H9 (cell line): ENCODE measurements at regions not wholly inside any gene's neighbourhood (a gene's known extent, or its start where the extent isn't known, plus 50 kb on each side); places are given as distances from the start of the nearest gene placed in this dataset.

Source experiments
- DNase-seq: peaks from one replicate; pipeline ENCODE4 v3.0.0-alpha.2; 2017
- H2AFZ ChIP-seq: one replicate; pipeline ENCODE4 v1.6.1; 2013; ENCODE audit warnings: mild to moderate bottlenecking, low read length, control low read depth, moderate library complexity
- H2AK5ac ChIP-seq: 2 replicates; pipeline ENCODE4 v1.6.1; 2013; ENCODE audit warnings: low read length, control low read depth, mixed read lengths; ENCODE audit not compliant: insufficient read length
- H2BK120ac ChIP-seq: one replicate; pipeline ENCODE4 v1.6.1; 2013; ENCODE audit warnings: low read depth, mild to moderate bottlenecking, low read length, control low read depth, inconsistent platforms; ENCODE audit not compliant: poor library complexity, severe bottlenecking
- H2BK12ac ChIP-seq: 2 replicates; pipeline ENCODE4 v1.6.1; 2013; ENCODE audit warnings: low read length, control low read depth, mixed read lengths, low read depth; ENCODE audit not compliant: insufficient read length
- H2BK15ac ChIP-seq: 2 replicates; pipeline ENCODE4 v1.6.1; 2013; ENCODE audit warnings: low read depth, low read length, control low read depth
- H2BK20ac ChIP-seq: one replicate; pipeline ENCODE4 v1.6.1; 2013; ENCODE audit warnings: low read depth, mild to moderate bottlenecking, low read length, control low read depth, inconsistent platforms; ENCODE audit not compliant: poor library complexity, severe bottlenecking
- H2BK5ac ChIP-seq: 2 replicates; pipeline ENCODE4 v1.6.1; 2013; ENCODE audit warnings: low read length, control low read depth, mixed read lengths; ENCODE audit not compliant: insufficient read length
- H3K14ac ChIP-seq: 2 replicates; pipeline ENCODE4 v1.6.1; 2013; ENCODE audit warnings: low read length, control low read depth; ENCODE audit not compliant: insufficient read depth
- H3K18ac ChIP-seq: 2 replicates; pipeline ENCODE4 v1.6.1; 2013; ENCODE audit warnings: low read depth, mild to moderate bottlenecking, mixed read lengths, low read length, control low read depth; ENCODE audit not compliant: insufficient read length
- H3K23ac ChIP-seq: 2 replicates; pipeline ENCODE4 v1.6.1; 2013; ENCODE audit warnings: low read length, control low read depth, mixed read lengths, low read depth; ENCODE audit not compliant: insufficient read length
- H3K23me2 ChIP-seq: 2 replicates; pipeline ENCODE4 v1.6.1; 2013; ENCODE audit warnings: low read depth, mild to moderate bottlenecking, mixed read lengths, low read length, control low read depth; ENCODE audit not compliant: insufficient read length, poor library complexity, severe bottlenecking
- H3K27ac ChIP-seq: 2 replicates; pipeline ENCODE4 v1.5.1; 2013; ENCODE audit warnings: low read length, control low read depth, mixed read lengths, low read depth; ENCODE audit not compliant: insufficient read length
- H3K27me3 ChIP-seq: 2 replicates; pipeline ENCODE4 v1.6.1; 2013; ENCODE audit warnings: low read length, control low read depth, inconsistent platforms; ENCODE audit not compliant: insufficient read depth
- H3K4ac ChIP-seq: 2 replicates; pipeline ENCODE4 v1.6.1; 2013; ENCODE audit warnings: low read depth, mild to moderate bottlenecking, control low read depth, inconsistent platforms, low read length, moderate library complexity
- H3K4me1 ChIP-seq: 2 replicates; pipeline ENCODE4 v1.6.1; 2013; ENCODE audit warnings: low read length, control low read depth, inconsistent platforms; ENCODE audit not compliant: insufficient read depth
- H3K4me2 ChIP-seq: 2 replicates; pipeline ENCODE4 v1.6.1; 2013; ENCODE audit warnings: low read length, control low read depth, mixed read lengths; ENCODE audit not compliant: insufficient read length, insufficient read depth
- H3K56ac ChIP-seq: 2 replicates; pipeline ENCODE4 v1.6.1; 2013; ENCODE audit warnings: low read depth, mild to moderate bottlenecking, mixed read lengths, low read length, control low read depth; ENCODE audit not compliant: insufficient read length
- H3K79me1 ChIP-seq: 2 replicates; pipeline ENCODE4 v1.6.1; 2013; ENCODE audit warnings: low read depth, mild to moderate bottlenecking, moderate library complexity, low read length, control low read depth, inconsistent platforms; ENCODE audit not compliant: insufficient read depth, poor library complexity, severe bottlenecking
- H3K79me2 ChIP-seq: 2 replicates; pipeline ENCODE4 v1.6.1; 2013; ENCODE audit warnings: low read length, control low read depth, inconsistent platforms; ENCODE audit not compliant: insufficient read depth
- H3K9ac ChIP-seq: 2 replicates; pipeline ENCODE4 v1.6.1; 2013; ENCODE audit warnings: low read length, control low read depth, mixed read lengths; ENCODE audit not compliant: insufficient read length; ENCODE audit errors: extremely low read depth
- H3K9me3 ChIP-seq: one replicate; pipeline ENCODE4 v1.6.1; 2013; ENCODE audit warnings: low read depth, low read length, inconsistent platforms; ENCODE audit not compliant: control insufficient read depth
- H3T11ph ChIP-seq: one replicate; pipeline ENCODE4 v1.6.1; 2013; ENCODE audit warnings: mild to moderate bottlenecking, low read length, control low read depth, inconsistent platforms
- H4K20me1 ChIP-seq: one replicate; pipeline ENCODE4 v1.6.1; 2013; ENCODE audit not compliant: control insufficient read depth, insufficient read length, insufficient read depth
- H4K5ac ChIP-seq: 2 replicates; pipeline ENCODE4 v1.6.1; 2013; ENCODE audit warnings: low read depth, mild to moderate bottlenecking, mixed read lengths, low read length, control low read depth; ENCODE audit not compliant: insufficient read length
- H4K8ac ChIP-seq: replicated peaks from 2 replicates; pipeline ENCODE4 v1.6.1; 2013; ENCODE audit warnings: low read length, control low read depth, mixed read lengths, low read depth; ENCODE audit not compliant: insufficient read length
- H4K91ac ChIP-seq: 2 replicates; pipeline ENCODE4 v1.6.1; 2013; ENCODE audit warnings: low read depth, mild to moderate bottlenecking, moderate library complexity, mixed read lengths, low read length, control low read depth; ENCODE audit not compliant: insufficient read length
- H3K27ac Mint-ChIP-seq, 3 experiments: 2 replicates in 2 of 3; 3 replicates in 1 of 3; pipeline ENCODE4 v1.8.0; 2020 to 2021; ENCODE audit warnings: mixed read lengths in 3 of 3, mild to moderate bottlenecking in 1 of 3, moderate library complexity in 1 of 3
- H3K27me3 Mint-ChIP-seq: 2 replicates; pipeline ENCODE4 v1.8.0; 2021; ENCODE audit warnings: low read depth, mild to moderate bottlenecking, moderate library complexity, mixed read lengths
- H3K36me3 Mint-ChIP-seq, 3 experiments: 2 replicates in 2 of 3; 3 replicates in 1 of 3; pipeline ENCODE4 v1.8.0; 2020 to 2021; ENCODE audit warnings: low read depth in 3 of 3, mixed read lengths in 3 of 3; ENCODE audit not compliant: insufficient read depth in 1 of 3
- H3K4me1 Mint-ChIP-seq, 2 experiments: 2 replicates each; pipeline ENCODE4 v1.8.0; 2020; ENCODE audit warnings: mixed read lengths in 2 of 2
- H3K4me3 Mint-ChIP-seq, 2 experiments: 2 replicates in 1 of 2; 3 replicates in 1 of 2; pipeline ENCODE4 v1.8.0; 2020 to 2021; ENCODE audit warnings: mild to moderate bottlenecking in 2 of 2, mixed read lengths in 2 of 2, moderate library complexity in 1 of 2
- H3K9me3 Mint-ChIP-seq, 2 experiments: 2 replicates in 1 of 2; 3 replicates in 1 of 2; pipeline ENCODE4 v1.8.0; 2020; ENCODE audit warnings: mild to moderate bottlenecking in 2 of 2, mixed read lengths in 2 of 2, moderate library complexity in 1 of 2
- CTCF ChIP-seq: fragments of 200-600 bp; sonication (generic); conservative IDR thresholded peaks from 3 replicates; pipeline ENCODE4 v1.8.0; 2021; ENCODE audit warnings: antibody characterized with exemption, mild to moderate bottlenecking
- WGBS: extraction: QIAGEN DNeasy Blood & Tissue Kit; methylation state at CpG from one replicate; pipeline ENCODE4 v1.1.7; 2013; ENCODE audit warnings: missing lambda C conversion rate, low lambda C conversion rate, mixed read lengths; ENCODE audit not compliant: insufficient read length; ENCODE audit errors: extremely low coverage; 5-methylcytosine and 5-hydroxymethylcytosine counted together

- no peak overlapping the region for H2AFZ ChIP-seq
Measured at GRCh38 chr5:159453209-159453608, 122.9 kb upstream of the IL12B start.

More at GRCh38 chr5:159453209-159453608, 122.9 kb upstream of the IL12B start:
- no peaks in the 10 kb centered on the region; the same call in 1 of the 2 replicates for H3K27me3 Mint-ChIP-seq
- H3K4ac ChIP-seq, result no peak overlapping the region
- no peak overlapping the region for H2AK5ac ChIP-seq
- no peaks in the 10 kb centered on the region for H3K9me3 ChIP-seq
- no peak overlapping the region for H4K8ac ChIP-seq
- no peak overlapping the region for H4K5ac ChIP-seq
- no peaks in the 10 kb centered on the region for H3K4me1 ChIP-seq
- no peak overlapping the region for H2BK15ac ChIP-seq
- H3K4me1 Mint-ChIP-seq, result no peaks in the 10 kb centered on the region; a peak in 1 of 4 replicates
- H2BK12ac ChIP-seq, result no peak overlapping the region
- no peaks in the 10 kb centered on the region; a peak in 1 of 7 replicates for H3K36me3 Mint-ChIP-seq
- H4K91ac ChIP-seq, result no peak overlapping the region
- no peak overlapping the region for H3K4me3 Mint-ChIP-seq
- H3K9ac ChIP-seq, result no peak overlapping the region
- H3K9me3 Mint-ChIP-seq, result no peaks in the 10 kb centered on the region
- WGBS, result no CpG with 5 or more reads among the region's 7 CpGs
- no peak overlapping the region for H3K27ac ChIP-seq
- H3K4me2 ChIP-seq, result no peak overlapping the region
- no peak overlapping the region for H3K14ac ChIP-seq
- no peak for TF ChIP-seq CTCF
- H3K56ac ChIP-seq, result no peak overlapping the region
- no peak overlapping the region for H3K27ac Mint-ChIP-seq
- no peak for DNase-seq
- no peak overlapping the region for H3K18ac ChIP-seq
- H3K79me2 ChIP-seq, result no peaks in the 10 kb centered on the region
- no peaks in the 10 kb centered on the region for H3K79me1 ChIP-seq
- no peak overlapping the region for H2BK20ac ChIP-seq
- no peak overlapping the region for H3T11ph ChIP-seq
- H3K27me3 ChIP-seq, result no peaks in the 10 kb centered on the region
- H2BK5ac ChIP-seq, result no peak overlapping the region
- H2BK120ac ChIP-seq, result no peak overlapping the region
- no peaks in the 10 kb centered on the region for H3K23me2 ChIP-seq
- no peak overlapping the region for H3K23ac ChIP-seq
- no peaks in the 10 kb centered on the region for H4K20me1 ChIP-seq
